ENCODE measurements at regions not wholly inside any gene's neighbourhood (a gene's known extent, or its start where the extent isn't known, plus 50 kb on each side); places are given as distances from the start of the nearest gene placed in this dataset.
A peak's percentile ranks its signal among the peaks of the same experiment; 100 is the strongest.

- Histone ChIP-seq H2AFZ (ENCODE audit: low read length) (peak overlapping the region; percentile 81), H2BK15ac (ENCODE audit: low read length) (no peak overlapping the region), H3K56ac (replicated peaks; ENCODE audit: insufficient read length, low read depth, low read length) (no peak overlapping the region), H3K4me1 (replicated peaks in 1 of 4; ENCODE audit: control insufficient read depth in 3 of 4, insufficient read depth in 4 of 4, low read length in 3 of 4) (no peaks in the 10 kb centered on the region), H4K20me1 (replicated peaks in 1 of 2; ENCODE audit: control insufficient read depth in 1 of 2, insufficient read depth in 2 of 2, low read length in 2 of 2) (no peaks in the 10 kb centered on the region), H3K9ac (replicated peaks in 1 of 4; ENCODE audit: extremely low read depth in 1 of 4, low read depth in 3 of 4, low read length in 3 of 4) (no peak overlapping the region), H3K36me3 (ENCODE audit: control insufficient read depth in 2 of 4, insufficient read depth in 4 of 4, low read length in 3 of 4) (no peaks in the 10 kb centered on the region), H3K27me3 (replicated peaks in 1 of 4; ENCODE audit: control insufficient read depth in 3 of 4, extremely low read depth in 1 of 4, insufficient read depth in 3 of 4, low read length in 3 of 4) (no peaks in the 10 kb centered on the region), H2BK5ac (ENCODE audit: low read depth, low read length) (no peak overlapping the region), H3K18ac (ENCODE audit: extremely low read depth, low read length) (no peak overlapping the region), H3K14ac (ENCODE audit: insufficient read length) (no peak overlapping the region), H3K27ac (ENCODE audit: low read depth, low read length) (no peak overlapping the region), H3K4me2 (ENCODE audit: insufficient read depth in 1 of 2, low read depth in 2 of 2, low read length in 2 of 2) (no peak overlapping the region), H3K23me2 (ENCODE audit: low read depth, low read length) (no peaks in the 10 kb centered on the region), H3K79me2 (ENCODE audit: control insufficient read depth in 1 of 2, insufficient read depth in 2 of 2, low read length in 2 of 2) (no peaks in the 10 kb centered on the region), H3K4ac (replicated peaks; ENCODE audit: insufficient read length, low read depth, low read length) (no peak overlapping the region), H4K8ac (ENCODE audit: extremely low read depth, insufficient read depth, low read length) (no peak overlapping the region), H4K5ac (ENCODE audit: insufficient read length, low read depth, low read length) (no peak overlapping the region), H2BK20ac (ENCODE audit: low read length) (no peak overlapping the region), H3K23ac (ENCODE audit: insufficient read length) (no peak overlapping the region), H3K9me3 (ENCODE audit: insufficient read depth in 2 of 2, low read depth in 1 of 2, low read length in 1 of 2) (0 out of 4 replicates have a peak, but pooled peaks cover 0 to 3% of the 10 kb centered on the region in 2 experiments), H2BK12ac (ENCODE audit: low read depth, low read length) (no peak overlapping the region), H2BK120ac (replicated peaks; ENCODE audit: low read depth, low read length) (no peak overlapping the region), H3K79me1 (ENCODE audit: low read depth, low read length) (no peaks in the 10 kb centered on the region), H3K4me3 (ENCODE audit: extremely low read depth in 1 of 4, insufficient read depth in 2 of 4, low read depth in 3 of 4, low read length in 4 of 4) (no peak overlapping the region), H4K91ac (replicated peaks; ENCODE audit: insufficient read length, low read length) (no peak overlapping the region), H2AK5ac (ENCODE audit: low read depth, low read length) (no peak overlapping the region)
- CTCF ChIA-PET (ENCODE audit: partially characterized antibody), result interaction anchor here (0.7 to 0.8 kb wide), 2 partner anchors 91 to 149 kb away, joined by 3 read pairs; no protein-coding TSS in a partner anchor
- DNase-seq (ENCODE audit: low read depth in 1 of 2, low spot score in 2 of 2), result no peak
- FAIRE-seq, result no peak
- 87% methylated on average over 5 of the region's 5 CpGs; no CpG with 5 or more reads in 1 of the 2 experiments for WGBS, 2 experiments (ENCODE audit: extremely low coverage in 1 of 2, insufficient coverage in 1 of 2, insufficient read length in 1 of 2, insufficient replicate concordance in 2 of 2, low coverage in 1 of 2, low lambda C conversion rate in 2 of 2, missing lambda C conversion rate in 1 of 2)
- POLR2A ChIA-PET (ENCODE audit: partially characterized antibody), result no interaction called here
- TF ChIP-seq SIN3A (conservative IDR thresholded peaks at IDR 0.05 in 1 of 2, IDR thresholded peaks at IDR 0.05 in 1 of 2; ENCODE audit: low read depth in 1 of 2, low read length in 2 of 2) (no peak), POU5F1 (IDR thresholded peaks at IDR 0.05; ENCODE audit: low read depth, low read length) (no peak), POLR2AphosphoS5 (IDR thresholded peaks at IDR 0.05; ENCODE audit: low read depth, low read length) (no peak), POLR2A (IDR thresholded peaks at IDR 0.05; ENCODE audit: control extremely low read depth in 1 of 2, low read depth in 2 of 2, low read length in 2 of 2) (no peak), BRCA1 (IDR thresholded peaks at IDR 0.05; ENCODE audit: low read depth, low read length) (no peak), ATF3 (IDR thresholded peaks at IDR 0.05; ENCODE audit: insufficient read depth, low read depth, low read length) (no peak), ZNF274 (IDR thresholded peaks at IDR 0.05; ENCODE audit: borderline replicate concordance, extremely low read depth, low read length) (no peak), ATF2 (IDR thresholded peaks at IDR 0.05; ENCODE audit: low read length) (no peak), NANOG (IDR thresholded peaks at IDR 0.05; ENCODE audit: insufficient read depth, low read depth, low read length, poor library complexity, severe bottlenecking) (no peak), RBBP5 (IDR thresholded peaks at IDR 0.05; ENCODE audit: borderline replicate concordance, low read depth, low read length) (no peak), GTF2F1 (IDR thresholded peaks at IDR 0.05; ENCODE audit: borderline replicate concordance, low read depth, low read length) (no peak), TAF1 (IDR thresholded peaks at IDR 0.05; ENCODE audit: low read depth, low read length) (no peak)
These were observed 97.1 kb upstream of the CDH6 start for GRCh38 chr5:31096238-31096865.

Measured in H1 (cell line).